ENCODE measurements at regions not wholly inside any gene's neighbourhood (a gene's known extent, or its start where the extent isn't known, plus 50 kb on each side); places are given as distances from the start of the nearest gene placed in this dataset.

GRCh38 chr12:125518074-125518473 is 452.8 kb downstream of the AACS start:
- TF ChIP-seq POLR2A (IDR thresholded peaks at IDR 0.05) = no peak
- TF ChIP-seq CTCF (IDR thresholded peaks at IDR 0.05) = no peak

Measured in prostate gland (tissue), 2 donors.